ENCODE measurements at regions not wholly inside any gene's neighbourhood (a gene's known extent, or its start where the extent isn't known, plus 50 kb on each side); places are given as distances from the start of the nearest gene placed in this dataset.
A peak's percentile ranks its signal among the peaks of the same experiment; 100 is the strongest.

DNA sequence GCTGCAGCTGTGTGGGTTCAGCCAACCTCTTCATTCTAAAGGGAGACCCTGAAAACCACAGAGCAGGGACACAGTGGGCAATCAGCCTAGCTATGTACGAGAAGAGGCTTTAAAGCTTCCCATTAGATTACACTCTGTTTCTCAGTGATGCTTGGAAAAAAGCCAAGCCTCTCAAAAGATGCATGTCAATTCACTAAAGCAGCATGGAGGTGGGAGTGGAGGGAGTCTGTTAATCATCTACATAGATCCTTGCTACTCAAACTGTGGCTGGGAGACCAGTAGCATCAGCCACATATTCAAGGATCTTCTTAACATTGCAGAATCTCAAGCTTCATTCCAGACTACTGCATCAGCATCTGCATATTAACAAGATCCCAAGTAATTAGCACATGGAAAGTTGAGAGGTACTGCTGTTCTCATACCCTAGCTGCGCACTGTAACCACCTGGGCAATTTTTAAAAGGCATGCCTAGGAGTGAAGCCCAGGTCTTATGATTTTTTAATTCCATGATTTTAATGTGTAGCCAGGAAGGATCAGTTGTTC is 305.9 kb downstream of the PMP22 start:
- Histone ChIP-seq H3K79me1 (ENCODE audit: low read length) (no peaks in the 10 kb centered on the region), H3K9ac (ENCODE audit: low read length) (no peak overlapping the region), H3K23ac (ENCODE audit: low read length) (no peak overlapping the region), H3K4me3 (ENCODE audit: low read length) (no peak overlapping the region), H3K27ac (ENCODE audit: low read depth, low read length) (no peak overlapping the region), H2BK15ac (replicated peaks; ENCODE audit: low read depth) (no peak overlapping the region), H3K4me1 (ENCODE audit: control insufficient read depth, low read depth, low read length) (no peaks in the 10 kb centered on the region), H3K79me2 (ENCODE audit: control insufficient read depth, insufficient read depth, low read length) (no peaks in the 10 kb centered on the region), H3K36me3 (ENCODE audit: control insufficient read depth, insufficient read depth, low read length) (no peaks in the 10 kb centered on the region), H3K56ac (ENCODE audit: low read length) (no peak overlapping the region), H3K27me3 (ENCODE audit: insufficient read depth, low read length, poor library complexity) (no peaks in the 10 kb centered on the region), H2BK120ac (ENCODE audit: low read depth, low read length) (no peak overlapping the region), H3K18ac (ENCODE audit: low read length) (no peak overlapping the region), H3K4ac (ENCODE audit: low read depth, low read length) (no peak overlapping the region), H2BK5ac (ENCODE audit: low read length) (no peak overlapping the region), H3K4me2 (ENCODE audit: low read length) (no peak overlapping the region), H4K5ac (ENCODE audit: low read length) (no peak overlapping the region), H4K8ac (ENCODE audit: low read depth, low read length) (no peak overlapping the region), H2AK5ac (ENCODE audit: low read length) (no peak overlapping the region)
- DNase-seq = no peak
- WGBS (ENCODE audit: extremely low coverage, insufficient coverage, low lambda C conversion rate) = no CpG with 5 or more reads among the region's 2 CpGs

- Histone ChIP-seq H3K4ac (ENCODE audit: low read depth, low read length) (no peak overlapping the region), H3K56ac (ENCODE audit: low read length) (no peak overlapping the region), H3K4me1 (ENCODE audit: control insufficient read depth, low read depth, low read length) (no peaks in the 10 kb centered on the region), H3K36me3 (ENCODE audit: control insufficient read depth, insufficient read depth, low read length) (no peaks in the 10 kb centered on the region), H3K9ac (ENCODE audit: low read length) (no peak overlapping the region), H2BK120ac (ENCODE audit: low read depth, low read length) (no peak overlapping the region), H3K4me3 (ENCODE audit: low read length) (no peak overlapping the region), H3K27ac (ENCODE audit: low read depth, low read length) (no peak overlapping the region), H2BK5ac (ENCODE audit: low read length) (no peak overlapping the region), H4K8ac (ENCODE audit: low read depth, low read length) (no peak overlapping the region), H3K79me1 (ENCODE audit: low read length) (no peaks in the 10 kb centered on the region), H3K27me3 (ENCODE audit: insufficient read depth, low read length, poor library complexity) (no peaks in the 10 kb centered on the region), H2AK5ac (ENCODE audit: low read length) (no peak overlapping the region), H4K5ac (ENCODE audit: low read length) (no peak overlapping the region), H3K79me2 (ENCODE audit: control insufficient read depth, insufficient read depth, low read length) (no peaks in the 10 kb centered on the region), H3K18ac (ENCODE audit: low read length) (no peak overlapping the region), H3K23ac (ENCODE audit: low read length) (no peak overlapping the region), H2BK15ac (replicated peaks; ENCODE audit: low read depth) (no peak overlapping the region), H3K4me2 (ENCODE audit: low read length) (no peak overlapping the region)
- no peak for DNase-seq
- no CpG with 5 or more reads among the region's 5 CpGs for WGBS (ENCODE audit: extremely low coverage, insufficient coverage, low lambda C conversion rate)
These were observed 311.7 kb downstream of the PMP22 start for GRCh38 chr17:14953405-14953804.

GRCh38 chr17:14950686-14951085 is 314.4 kb downstream of the PMP22 start:
- no peak overlapping the region for H3K4ac ChIP-seq (ENCODE audit: low read depth, low read length)
- H3K27me3 ChIP-seq (ENCODE audit: insufficient read depth, low read length, poor library complexity) = no peaks in the 10 kb centered on the region
- no peak overlapping the region for H3K4me2 ChIP-seq (ENCODE audit: low read length)
- no peaks in the 10 kb centered on the region for H3K4me1 ChIP-seq (ENCODE audit: control insufficient read depth, low read depth, low read length)
- no peak overlapping the region for H3K27ac ChIP-seq (ENCODE audit: low read depth, low read length)
- H2BK5ac ChIP-seq (ENCODE audit: low read length) = no peak overlapping the region
- H3K23ac ChIP-seq (ENCODE audit: low read length) = no peak overlapping the region
- no peak overlapping the region for H3K18ac ChIP-seq (ENCODE audit: low read length)
- no peak overlapping the region for H3K4me3 ChIP-seq (ENCODE audit: low read length)
- no peak overlapping the region for H4K5ac ChIP-seq (ENCODE audit: low read length)
- WGBS (ENCODE audit: extremely low coverage, insufficient coverage, low lambda C conversion rate) = no CpG with 5 or more reads among the region's 2 CpGs
- H3K36me3 ChIP-seq (ENCODE audit: control insufficient read depth, insufficient read depth, low read length) = no peaks in the 10 kb centered on the region
- H4K8ac ChIP-seq (ENCODE audit: low read depth, low read length) = no peak overlapping the region
- H2BK120ac ChIP-seq (ENCODE audit: low read depth, low read length) = no peak overlapping the region
- peak; percentile 38 for DNase-seq
- H3K56ac ChIP-seq (ENCODE audit: low read length) = no peak overlapping the region
- no peak overlapping the region for H2BK15ac ChIP-seq (replicated peaks; ENCODE audit: low read depth)
- no peak overlapping the region for H3K9ac ChIP-seq (ENCODE audit: low read length)
- no peaks in the 10 kb centered on the region for H3K79me2 ChIP-seq (ENCODE audit: control insufficient read depth, insufficient read depth, low read length)
- no peak overlapping the region for H2AK5ac ChIP-seq (ENCODE audit: low read length)
- no peaks in the 10 kb centered on the region for H3K79me1 ChIP-seq (ENCODE audit: low read length)

DNA sequence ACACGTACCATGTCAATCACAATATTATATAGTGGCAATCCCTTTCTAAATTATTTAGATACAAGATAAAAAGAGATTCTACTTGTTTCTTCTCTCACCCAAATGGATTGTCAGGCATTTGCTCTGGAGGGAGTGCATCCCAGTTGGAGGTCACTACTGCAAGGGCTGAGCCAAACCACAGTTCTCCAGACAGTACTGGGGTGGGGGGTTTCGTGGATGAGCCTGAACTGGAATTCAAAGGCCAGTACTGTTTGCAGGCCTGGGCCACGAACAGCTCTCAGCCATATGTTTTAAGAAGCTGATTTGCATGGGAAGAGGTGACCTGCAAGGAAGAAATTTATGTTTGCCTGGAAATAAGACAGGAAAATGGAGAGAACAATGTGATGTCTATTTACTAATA is 314.9 kb downstream of the PMP22 start:
- WGBS (ENCODE audit: extremely low coverage, insufficient coverage, low lambda C conversion rate) = no CpG with 5 or more reads among the region's 3 CpGs

DNA sequence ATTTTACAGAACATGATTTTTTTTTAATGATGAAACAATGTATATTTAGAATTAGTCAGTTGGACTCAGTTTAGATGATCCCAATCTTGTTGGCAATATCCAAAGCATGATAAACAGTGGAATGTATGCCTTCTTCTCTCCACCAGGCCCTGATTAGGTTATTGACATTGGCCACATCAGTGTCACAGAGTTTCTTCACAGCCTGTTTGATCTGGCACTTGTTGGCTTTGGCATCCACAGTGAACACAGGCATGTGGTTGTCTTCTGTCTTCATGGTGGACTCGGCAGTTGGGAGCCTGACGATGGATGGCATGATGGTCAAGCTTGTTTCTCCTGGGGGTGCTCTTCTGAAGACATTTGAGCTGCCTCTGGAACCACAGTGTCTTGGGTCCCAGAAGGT is 317.5 kb downstream of the PMP22 start:
- Histone ChIP-seq H4K5ac (ENCODE audit: low read length) (no peak overlapping the region), H3K4me1 (ENCODE audit: control insufficient read depth, low read depth, low read length) (no peaks in the 10 kb centered on the region), H4K8ac (ENCODE audit: low read depth, low read length) (no peak overlapping the region), H3K4me2 (ENCODE audit: low read length) (no peak overlapping the region), H3K36me3 (ENCODE audit: control insufficient read depth, insufficient read depth, low read length) (no peaks in the 10 kb centered on the region), H3K4ac (ENCODE audit: low read depth, low read length) (no peak overlapping the region), H2BK15ac (replicated peaks; ENCODE audit: low read depth) (no peak overlapping the region), H2AK5ac (ENCODE audit: low read length) (no peak overlapping the region), H3K23ac (ENCODE audit: low read length) (no peak overlapping the region), H3K56ac (ENCODE audit: low read length) (no peak overlapping the region), H3K27me3 (ENCODE audit: insufficient read depth, low read length, poor library complexity) (no peaks in the 10 kb centered on the region), H2BK120ac (ENCODE audit: low read depth, low read length) (no peak overlapping the region), H3K9ac (ENCODE audit: low read length) (no peak overlapping the region), H3K79me1 (ENCODE audit: low read length) (no peaks in the 10 kb centered on the region), H3K27ac (ENCODE audit: low read depth, low read length) (no peak overlapping the region), H3K79me2 (ENCODE audit: control insufficient read depth, insufficient read depth, low read length) (no peaks in the 10 kb centered on the region), H3K18ac (ENCODE audit: low read length) (no peak overlapping the region), H3K4me3 (ENCODE audit: low read length) (no peak overlapping the region), H2BK5ac (ENCODE audit: low read length) (no peak overlapping the region)
- DNase-seq = no peak
- WGBS (ENCODE audit: extremely low coverage, insufficient coverage, low lambda C conversion rate) = no CpG with 5 or more reads among the region's 2 CpGs

More for the DNA sequence above, 314.9 kb downstream of the PMP22 start:
- Histone ChIP-seq H3K4me3 (ENCODE audit: low read length) (no peak overlapping the region), H2BK5ac (ENCODE audit: low read length) (no peak overlapping the region), H3K79me1 (ENCODE audit: low read length) (no peaks in the 10 kb centered on the region), H2AK5ac (ENCODE audit: low read length) (no peak overlapping the region), H3K4me2 (ENCODE audit: low read length) (no peak overlapping the region), H2BK120ac (ENCODE audit: low read depth, low read length) (no peak overlapping the region), H3K36me3 (ENCODE audit: control insufficient read depth, insufficient read depth, low read length) (no peaks in the 10 kb centered on the region), H3K4me1 (ENCODE audit: control insufficient read depth, low read depth, low read length) (no peaks in the 10 kb centered on the region), H3K79me2 (ENCODE audit: control insufficient read depth, insufficient read depth, low read length) (no peaks in the 10 kb centered on the region), H3K27ac (ENCODE audit: low read depth, low read length) (no peak overlapping the region), H3K23ac (ENCODE audit: low read length) (no peak overlapping the region), H3K4ac (ENCODE audit: low read depth, low read length) (no peak overlapping the region), H3K9ac (ENCODE audit: low read length) (no peak overlapping the region), H4K5ac (ENCODE audit: low read length) (no peak overlapping the region), H2BK15ac (replicated peaks; ENCODE audit: low read depth) (no peak overlapping the region), H3K18ac (ENCODE audit: low read length) (no peak overlapping the region), H4K8ac (ENCODE audit: low read depth, low read length) (no peak overlapping the region), H3K56ac (ENCODE audit: low read length) (no peak overlapping the region), H3K27me3 (ENCODE audit: insufficient read depth, low read length, poor library complexity) (no peaks in the 10 kb centered on the region)
- DNase-seq = peak; percentile 64

- no peaks in the 10 kb centered on the region for H3K4me1 ChIP-seq (ENCODE audit: control insufficient read depth, low read depth, low read length)
- no peaks in the 10 kb centered on the region for H3K79me2 ChIP-seq (ENCODE audit: control insufficient read depth, insufficient read depth, low read length)
- no peak overlapping the region for H4K8ac ChIP-seq (ENCODE audit: low read depth, low read length)
- no peak overlapping the region for H3K27ac ChIP-seq (ENCODE audit: low read depth, low read length)
- H3K4me2 ChIP-seq (ENCODE audit: low read length) = no peak overlapping the region
- no peak overlapping the region for H3K23ac ChIP-seq (ENCODE audit: low read length)
- WGBS (ENCODE audit: extremely low coverage, insufficient coverage, low lambda C conversion rate) = no CpG with 5 or more reads among the region's 7 CpGs
- H4K5ac ChIP-seq (ENCODE audit: low read length) = no peak overlapping the region
- no peaks in the 10 kb centered on the region for H3K79me1 ChIP-seq (ENCODE audit: low read length)
- no peak overlapping the region for H3K4me3 ChIP-seq (ENCODE audit: low read length)
- H3K18ac ChIP-seq (ENCODE audit: low read length) = no peak overlapping the region
- H3K27me3 ChIP-seq (ENCODE audit: insufficient read depth, low read length, poor library complexity) = no peaks in the 10 kb centered on the region
- no peak overlapping the region for H2BK5ac ChIP-seq (ENCODE audit: low read length)
- H2AK5ac ChIP-seq (ENCODE audit: low read length) = no peak overlapping the region
- H2BK15ac ChIP-seq (replicated peaks; ENCODE audit: low read depth) = no peak overlapping the region
- no peak overlapping the region for H3K56ac ChIP-seq (ENCODE audit: low read length)
- no peaks in the 10 kb centered on the region for H3K36me3 ChIP-seq (ENCODE audit: control insufficient read depth, insufficient read depth, low read length)
- no peak overlapping the region for H3K4ac ChIP-seq (ENCODE audit: low read depth, low read length)
- no peak for DNase-seq
- no peak overlapping the region for H3K9ac ChIP-seq (ENCODE audit: low read length)
- H2BK120ac ChIP-seq (ENCODE audit: low read depth, low read length) = no peak overlapping the region
These were observed 318.6 kb downstream of the PMP22 start for GRCh38 chr17:14946481-14946880.

Data from mesendoderm (in vitro differentiated cells).